ENCODE measurements at regions not wholly inside any gene's neighbourhood (a gene's known extent, or its start where the extent isn't known, plus 50 kb on each side); places are given as distances from the start of the nearest gene placed in this dataset.
"Not testable (repeated sequence)": the region's sequence is repeated elsewhere in the genome, so short reads cannot be mapped to it uniquely, and the experiment has no call there.

DNA sequence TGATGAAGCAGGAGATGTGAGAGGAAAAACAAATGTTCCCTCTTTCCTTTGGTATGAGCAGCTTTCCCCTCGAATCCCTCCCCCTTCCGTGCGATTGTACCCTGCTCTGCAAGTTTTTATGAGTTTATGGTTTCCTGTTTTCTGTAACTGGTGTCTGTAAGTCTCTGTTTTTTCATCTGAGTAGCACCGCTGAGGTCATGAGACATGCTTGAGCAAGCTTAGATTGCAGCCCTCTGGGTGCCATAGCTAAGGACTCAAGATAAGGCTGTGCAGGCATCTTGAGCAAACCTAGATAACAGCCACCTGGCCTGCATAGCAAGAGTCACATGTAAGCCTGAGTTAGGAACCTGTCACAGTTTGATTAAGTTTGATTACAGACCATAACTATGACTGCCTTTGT is 165.2 kb upstream of the TGIF2LX start:
- H2AFZ ChIP-seq (ENCODE audit: insufficient read depth, low read depth, low read length, poor library complexity, severe bottlenecking); CTCF ChIA-PET; H3K4me3 Mint-ChIP-seq; H4K20me1 ChIP-seq (ENCODE audit: control insufficient read depth, insufficient read depth, low read length, poor library complexity, severe bottlenecking); H3K27ac Mint-ChIP-seq; H3K9me3 ChIP-seq (ENCODE audit: control extremely low read depth in 1 of 3, control insufficient read depth in 2 of 3, insufficient read depth in 1 of 3, low read length in 2 of 3); H3K9ac ChIP-seq (ENCODE audit: low read length); H3K27me3 ChIP-seq (replicated peaks in 1 of 4; ENCODE audit: control extremely low read depth in 1 of 4, control insufficient read depth in 3 of 4, insufficient read depth in 4 of 4, low read length in 3 of 4); H3K4me1 ChIP-seq (ENCODE audit: control insufficient read depth in 2 of 2, insufficient read depth in 2 of 2, low read length in 2 of 2); H3K4me1 Mint-ChIP-seq; H3K4me3 ChIP-seq (ENCODE audit: control extremely low read depth in 1 of 5, extremely low read depth in 1 of 5, insufficient read depth in 1 of 5, low read depth in 2 of 5, low read length in 4 of 5); H3K27me3 Mint-ChIP-seq; ATAC-seq (ENCODE audit: low read depth); H3K79me2 ChIP-seq (ENCODE audit: control insufficient read depth, insufficient read depth, low read length); DNase-seq; intact Hi-C loops (cut with micrococcal nuclease); POLR2A ChIA-PET; H3K27ac ChIP-seq (ENCODE audit: low read length in 2 of 2); H3K36me3 ChIP-seq (replicated peaks in 1 of 2; ENCODE audit: control extremely low read depth in 1 of 2, control insufficient read depth in 1 of 2, extremely low read depth in 1 of 2, insufficient read depth in 2 of 2, low read length in 1 of 2); H3K4me2 ChIP-seq (replicated peaks; ENCODE audit: low read depth, low read length, poor library complexity, severe bottlenecking); H3K9me3 Mint-ChIP-seq (ENCODE audit: insufficient read depth): not testable (repeated sequence)
- WGBS (ENCODE audit: insufficient coverage) = no CpG with 5 or more reads among the region's 4 CpGs

GRCh38 chrX:89757767-89758166 is 163.9 kb upstream of the TGIF2LX start:
- CTCF ChIA-PET; H3K4me3 ChIP-seq (ENCODE audit: control extremely low read depth in 1 of 5, extremely low read depth in 1 of 5, insufficient read depth in 1 of 5, low read depth in 2 of 5, low read length in 4 of 5); H3K79me2 ChIP-seq (ENCODE audit: control insufficient read depth, insufficient read depth, low read length); H3K27ac Mint-ChIP-seq; H3K9ac ChIP-seq (ENCODE audit: low read length); H3K36me3 ChIP-seq (replicated peaks in 1 of 2; ENCODE audit: control extremely low read depth in 1 of 2, control insufficient read depth in 1 of 2, extremely low read depth in 1 of 2, insufficient read depth in 2 of 2, low read length in 1 of 2); H4K20me1 ChIP-seq (ENCODE audit: control insufficient read depth, insufficient read depth, low read length, poor library complexity, severe bottlenecking); H3K9me3 Mint-ChIP-seq (ENCODE audit: insufficient read depth); H3K27ac ChIP-seq (ENCODE audit: low read length in 2 of 2); H3K4me2 ChIP-seq (replicated peaks; ENCODE audit: low read depth, low read length, poor library complexity, severe bottlenecking); intact Hi-C loops (cut with micrococcal nuclease); H2AFZ ChIP-seq (ENCODE audit: insufficient read depth, low read depth, low read length, poor library complexity, severe bottlenecking); H3K27me3 Mint-ChIP-seq; H3K4me1 ChIP-seq (ENCODE audit: control insufficient read depth in 2 of 2, insufficient read depth in 2 of 2, low read length in 2 of 2); H3K4me1 Mint-ChIP-seq; H3K9me3 ChIP-seq (ENCODE audit: control extremely low read depth in 1 of 3, control insufficient read depth in 2 of 3, insufficient read depth in 1 of 3, low read length in 2 of 3); H3K4me3 Mint-ChIP-seq; DNase-seq; ATAC-seq (ENCODE audit: low read depth); H3K27me3 ChIP-seq (replicated peaks in 1 of 4; ENCODE audit: control extremely low read depth in 1 of 4, control insufficient read depth in 3 of 4, insufficient read depth in 4 of 4, low read length in 3 of 4); POLR2A ChIA-PET: not testable (repeated sequence)
- peak; percentile 67 for TF ChIP-seq CTCF (IDR thresholded peaks at IDR 0.05)
- no CpG with 5 or more reads among the region's 1 CpG for WGBS (ENCODE audit: insufficient coverage)

GRCh38 chrX:89759076-89759685 is 162.5 kb upstream of the TGIF2LX start:
- H3K4me3 ChIP-seq (ENCODE audit: control extremely low read depth in 1 of 5, extremely low read depth in 1 of 5, insufficient read depth in 1 of 5, low read depth in 2 of 5, low read length in 4 of 5); H3K9me3 ChIP-seq (ENCODE audit: control extremely low read depth in 1 of 3, control insufficient read depth in 2 of 3, insufficient read depth in 1 of 3, low read length in 2 of 3); CTCF ChIA-PET; H2AFZ ChIP-seq (ENCODE audit: insufficient read depth, low read depth, low read length, poor library complexity, severe bottlenecking); H3K36me3 ChIP-seq (replicated peaks in 1 of 2; ENCODE audit: control extremely low read depth in 1 of 2, control insufficient read depth in 1 of 2, extremely low read depth in 1 of 2, insufficient read depth in 2 of 2, low read length in 1 of 2); H3K79me2 ChIP-seq (ENCODE audit: control insufficient read depth, insufficient read depth, low read length); H3K9ac ChIP-seq (ENCODE audit: low read length); H3K9me3 Mint-ChIP-seq (ENCODE audit: insufficient read depth); H3K27ac Mint-ChIP-seq; H4K20me1 ChIP-seq (ENCODE audit: control insufficient read depth, insufficient read depth, low read length, poor library complexity, severe bottlenecking); ATAC-seq (ENCODE audit: low read depth); H3K4me3 Mint-ChIP-seq; H3K27ac ChIP-seq (ENCODE audit: low read length in 2 of 2); H3K27me3 ChIP-seq (replicated peaks in 1 of 4; ENCODE audit: control extremely low read depth in 1 of 4, control insufficient read depth in 3 of 4, insufficient read depth in 4 of 4, low read length in 3 of 4); H3K4me2 ChIP-seq (replicated peaks; ENCODE audit: low read depth, low read length, poor library complexity, severe bottlenecking); H3K27me3 Mint-ChIP-seq; DNase-seq; intact Hi-C loops (cut with micrococcal nuclease); POLR2A ChIA-PET; H3K4me1 Mint-ChIP-seq; H3K4me1 ChIP-seq (ENCODE audit: control insufficient read depth in 2 of 2, insufficient read depth in 2 of 2, low read length in 2 of 2): not testable (repeated sequence)
- WGBS (ENCODE audit: insufficient coverage) = no CpG with 5 or more reads among the region's 5 CpGs

DNA sequence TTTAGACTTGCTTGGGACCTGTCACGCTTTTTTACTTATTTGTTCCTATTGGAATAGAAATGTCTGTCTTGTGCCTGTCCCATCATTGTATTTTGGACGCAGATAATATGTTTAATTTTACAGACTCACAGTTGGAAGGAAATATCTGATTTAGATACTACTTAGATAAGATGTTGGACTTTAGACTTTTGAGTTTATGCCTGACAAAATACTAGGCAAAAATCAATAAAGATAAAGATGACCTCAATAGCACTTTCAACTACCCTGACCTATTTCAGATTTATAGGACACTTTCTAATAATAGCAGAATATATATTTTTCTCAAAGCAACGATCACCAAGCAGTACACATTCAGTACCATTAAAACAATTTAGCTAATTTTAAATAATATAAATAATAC is 150.1 kb upstream of the TGIF2LX start:
- H3K4me2 ChIP-seq (replicated peaks; ENCODE audit: low read depth, low read length, poor library complexity, severe bottlenecking); H4K20me1 ChIP-seq (ENCODE audit: control insufficient read depth, insufficient read depth, low read length, poor library complexity, severe bottlenecking); H3K27ac ChIP-seq (ENCODE audit: low read length in 2 of 2); H3K4me1 ChIP-seq (ENCODE audit: control insufficient read depth in 2 of 2, insufficient read depth in 2 of 2, low read length in 2 of 2); H3K9me3 ChIP-seq (ENCODE audit: control extremely low read depth in 1 of 3, control insufficient read depth in 2 of 3, insufficient read depth in 1 of 3, low read length in 2 of 3); H3K9me3 Mint-ChIP-seq (ENCODE audit: insufficient read depth); H3K4me3 Mint-ChIP-seq; H3K27ac Mint-ChIP-seq; H2AFZ ChIP-seq (ENCODE audit: insufficient read depth, low read depth, low read length, poor library complexity, severe bottlenecking); H3K36me3 ChIP-seq (replicated peaks in 1 of 2; ENCODE audit: control extremely low read depth in 1 of 2, control insufficient read depth in 1 of 2, extremely low read depth in 1 of 2, insufficient read depth in 2 of 2, low read length in 1 of 2); ATAC-seq (ENCODE audit: low read depth); DNase-seq; H3K9ac ChIP-seq (ENCODE audit: low read length); H3K27me3 ChIP-seq (replicated peaks in 1 of 4; ENCODE audit: control extremely low read depth in 1 of 4, control insufficient read depth in 3 of 4, insufficient read depth in 4 of 4, low read length in 3 of 4); intact Hi-C loops (cut with micrococcal nuclease); CTCF ChIA-PET; H3K27me3 Mint-ChIP-seq; H3K79me2 ChIP-seq (ENCODE audit: control insufficient read depth, insufficient read depth, low read length); H3K4me3 ChIP-seq (ENCODE audit: control extremely low read depth in 1 of 5, extremely low read depth in 1 of 5, insufficient read depth in 1 of 5, low read depth in 2 of 5, low read length in 4 of 5); H3K4me1 Mint-ChIP-seq; POLR2A ChIA-PET: not testable (repeated sequence)
- no CpG with 5 or more reads among the region's 3 CpGs for WGBS (ENCODE audit: insufficient coverage)
